Keratinocyte (primary cell): ENCODE measurements at regions not wholly inside any gene's neighbourhood (a gene's known extent, or its start where the extent isn't known, plus 50 kb on each side); places are given as distances from the start of the nearest gene placed in this dataset.

Source experiments
- CTCF ChIP-seq, 3 experiments: IDR thresholded peaks in 1 of 3; conservative IDR thresholded peaks in 1 of 3; optimal IDR thresholded peaks in 1 of 3; 2 replicates in 2 of 3; 3 replicates in 1 of 3; pipeline versions ENCODE3 to v1.5.1; 2011; ENCODE audit warnings: low read length in 3 of 3, mild to moderate bottlenecking in 3 of 3, moderate library complexity in 2 of 3, control low read depth in 1 of 3, inconsistent platforms in 1 of 3; ENCODE audit not compliant: insufficient read depth in 2 of 3; ENCODE audit errors: extremely low read depth in 1 of 3
- EZH2 ChIP-seq: IDR thresholded peaks from one replicate; pipeline ENCODE4 v1.6.1; 2012; ENCODE audit warnings: inconsistent platforms, mild to moderate bottlenecking, low read length, moderate library complexity

DNA sequence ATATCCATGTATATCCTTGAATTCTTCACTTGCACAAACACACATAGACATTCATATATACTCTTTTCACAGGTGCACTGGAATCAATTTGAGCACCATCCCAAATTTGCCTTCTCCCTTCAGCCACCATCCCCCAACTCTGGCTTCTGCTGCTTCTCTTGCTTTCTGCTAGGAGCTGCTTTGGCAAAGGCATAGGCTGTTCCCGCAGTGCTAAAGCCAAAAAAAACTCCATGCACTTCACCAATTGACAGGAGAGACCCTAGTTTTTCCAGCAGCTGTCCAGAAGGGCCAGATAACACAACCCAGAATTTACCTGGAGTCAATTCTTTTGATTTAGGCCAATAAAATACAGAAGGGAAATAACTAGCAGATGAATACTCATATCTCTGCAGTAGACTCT is 251.3 kb downstream of the NR2F1-AS1 start:
- TF ChIP-seq CTCF (optimal IDR thresholded peaks at IDR 0.05 in 1 of 3, IDR thresholded peaks at IDR 0.05 in 1 of 3, conservative IDR thresholded peaks at IDR 0.05 in 1 of 3; ENCODE audit: extremely low read depth in 1 of 3, insufficient read depth in 2 of 3, low read length in 3 of 3) (no peak), EZH2 (no peak)
